Epithelial cell of prostate (primary cell): ENCODE measurements at regions not wholly inside any gene's neighbourhood (a gene's known extent, or its start where the extent isn't known, plus 50 kb on each side); places are given as distances from the start of the nearest gene placed in this dataset.

Source experiments
- DNase-seq: peaks from one replicate; pipeline ENCODE4 v3.0.0-alpha.2; 2011; ENCODE audit warnings: low read depth, low spot score
- H3K27ac ChIP-seq: fragments of 450-650 bp; 2 replicates; pipeline ENCODE4 v1.5.1; 2017; ENCODE audit warnings: mild to moderate bottlenecking

DNA sequence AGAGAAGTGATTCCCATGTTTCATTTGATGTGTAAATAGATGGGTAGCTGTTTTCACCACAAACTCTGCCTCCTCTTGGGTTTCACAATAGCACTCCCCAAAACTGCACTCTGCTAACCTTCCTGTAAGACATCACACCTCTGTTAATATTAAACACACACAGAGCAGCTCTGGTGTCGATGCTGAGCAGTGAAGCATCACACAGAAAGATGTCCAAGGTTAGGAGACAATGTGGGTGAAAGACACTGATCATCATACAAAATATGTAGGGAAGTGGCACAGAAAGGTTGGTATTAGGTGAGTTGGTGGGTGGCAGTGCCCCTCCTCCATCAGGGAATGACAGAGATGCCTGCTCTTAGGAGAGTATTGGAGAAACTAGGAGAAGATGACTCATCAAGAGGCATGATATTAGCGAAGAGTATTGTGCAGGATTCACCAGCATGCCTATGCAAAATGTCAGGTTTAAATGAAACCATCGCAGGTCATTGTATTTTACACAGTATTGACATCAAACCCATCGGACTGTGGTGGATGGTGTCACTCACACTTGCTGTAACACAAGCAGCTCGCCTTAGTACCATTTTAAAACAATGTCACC lies 199.7 kb downstream of the TBXT start:
- no peak for DNase-seq
- no peak overlapping the region for H3K27ac ChIP-seq

DNA sequence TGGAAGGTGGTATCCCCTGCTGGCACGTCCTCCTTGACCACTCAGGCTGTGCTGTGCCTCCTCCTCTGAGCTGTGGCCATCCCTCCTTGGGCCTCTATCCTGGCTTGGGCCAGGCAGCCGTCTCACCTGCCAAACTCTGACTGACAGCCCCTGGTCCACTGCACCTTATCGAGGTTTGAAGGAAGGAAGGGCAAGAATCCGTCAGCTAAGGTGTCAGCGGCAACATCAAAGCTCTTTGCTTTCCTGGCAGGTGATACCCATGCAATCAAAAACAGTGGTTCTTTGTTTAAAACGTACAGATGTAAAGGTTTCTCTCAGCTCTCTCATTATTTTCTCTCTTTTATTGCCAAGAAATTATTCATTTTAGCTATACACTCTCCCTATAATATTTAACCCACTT lies 203.9 kb downstream of the TBXT start:
- no peak for DNase-seq
- H3K27ac ChIP-seq: no peak overlapping the region

DNA sequence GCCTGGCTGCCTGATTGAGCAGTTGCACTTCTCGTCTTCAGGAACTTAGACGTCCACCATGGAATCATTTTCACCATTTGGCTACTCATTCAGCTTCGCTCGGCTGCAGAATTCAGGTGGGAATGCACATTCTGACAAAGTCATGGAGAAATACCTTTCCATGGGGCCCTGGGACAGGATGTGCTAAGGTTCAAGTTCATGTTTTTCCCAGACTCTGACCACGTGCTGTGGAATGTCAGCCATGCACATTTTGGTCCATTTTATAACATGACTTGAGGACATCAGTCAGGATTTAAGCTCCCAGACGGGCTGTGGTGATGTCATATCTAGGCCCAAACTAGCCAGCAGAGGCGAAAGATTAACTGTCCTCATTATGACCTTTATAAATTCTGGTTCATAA lies 205.3 kb downstream of the TBXT start:
- DNase-seq: no peak
- no peak overlapping the region for H3K27ac ChIP-seq

DNA sequence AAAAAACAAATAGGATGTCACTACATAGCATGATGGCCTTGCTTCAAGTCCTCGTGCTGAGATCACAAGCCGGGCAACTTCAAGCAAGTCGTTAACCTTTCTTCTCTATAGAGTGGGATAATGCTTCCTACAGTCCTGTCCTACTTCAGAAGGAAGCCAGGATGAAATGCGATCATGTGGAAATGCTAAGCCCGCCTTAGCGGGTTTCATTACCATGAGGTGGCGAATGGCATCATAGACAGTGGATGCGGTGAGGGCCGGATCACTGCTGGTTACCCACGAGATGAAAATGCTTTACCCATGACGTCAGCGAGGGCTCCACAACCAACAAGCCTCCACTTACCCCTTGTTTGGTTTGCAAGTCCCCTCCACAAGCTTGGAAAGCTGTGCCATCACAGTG lies 206.4 kb downstream of the TBXT start:
- H3K27ac ChIP-seq: no peak overlapping the region
- no peak for DNase-seq

DNA sequence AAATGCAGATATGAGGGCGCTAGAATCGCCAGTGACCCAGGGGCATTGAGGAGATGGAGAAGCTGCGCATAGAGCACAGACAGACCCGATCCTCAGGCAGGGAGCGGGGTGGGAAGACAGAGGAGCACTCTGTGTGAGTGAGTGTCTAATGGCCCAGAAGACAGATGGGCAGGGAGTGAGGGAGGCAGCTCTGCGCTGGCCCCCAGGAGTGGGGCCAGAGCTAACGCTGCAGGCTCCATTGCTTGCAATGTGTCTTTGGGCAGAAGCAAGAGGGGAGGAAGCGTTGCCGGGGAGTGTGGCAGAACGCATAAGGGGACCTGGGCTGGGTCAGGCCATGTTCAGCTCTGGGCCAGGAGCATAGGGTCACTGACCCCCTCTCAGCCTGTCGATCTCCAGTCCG lies 207.0 kb downstream of the TBXT start:
- DNase-seq: no peak
- H3K27ac ChIP-seq: no peak overlapping the region

DNA sequence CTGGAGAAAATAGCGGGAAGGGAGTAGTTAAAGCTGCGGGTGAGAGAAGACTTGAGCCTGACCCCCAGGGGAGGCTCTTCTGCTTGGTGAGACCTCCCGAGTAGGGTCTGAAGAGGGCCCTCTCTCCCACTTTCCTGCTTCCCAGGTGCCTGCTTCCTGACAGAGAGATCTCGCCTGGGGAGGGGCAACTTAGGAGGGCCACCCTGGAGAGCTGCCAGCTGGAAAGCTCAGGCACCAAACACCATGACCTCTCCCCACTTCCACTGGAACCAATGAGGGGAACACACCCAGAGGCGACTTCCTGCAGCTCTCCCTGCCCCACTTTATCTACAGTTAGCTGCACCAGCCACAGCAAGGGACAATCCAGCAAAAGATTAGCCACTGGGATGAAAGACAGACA lies 208.0 kb downstream of the TBXT start:
- DNase-seq: no peak
- H3K27ac ChIP-seq: no peak overlapping the region

DNA sequence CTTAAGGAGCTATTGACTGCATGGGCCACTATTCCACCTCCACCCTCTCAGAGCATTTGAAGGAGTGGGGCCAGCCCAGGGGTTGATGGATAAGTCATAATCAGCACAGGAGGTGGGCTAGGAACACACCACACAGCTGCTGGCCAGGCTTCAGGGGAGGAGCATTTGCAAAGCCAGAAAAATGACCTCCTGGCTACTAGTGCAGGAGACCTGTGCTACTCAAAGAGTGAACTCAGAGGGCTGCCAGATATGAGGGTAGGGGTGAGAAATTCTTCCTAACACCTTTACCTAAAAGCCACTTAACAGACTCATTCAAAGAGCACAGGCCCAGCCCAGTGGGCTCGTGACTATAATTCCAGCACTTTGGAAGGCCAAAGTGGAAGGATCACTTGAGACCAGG lies 210.8 kb downstream of the TBXT start:
- DNase-seq: no peak

DNA sequence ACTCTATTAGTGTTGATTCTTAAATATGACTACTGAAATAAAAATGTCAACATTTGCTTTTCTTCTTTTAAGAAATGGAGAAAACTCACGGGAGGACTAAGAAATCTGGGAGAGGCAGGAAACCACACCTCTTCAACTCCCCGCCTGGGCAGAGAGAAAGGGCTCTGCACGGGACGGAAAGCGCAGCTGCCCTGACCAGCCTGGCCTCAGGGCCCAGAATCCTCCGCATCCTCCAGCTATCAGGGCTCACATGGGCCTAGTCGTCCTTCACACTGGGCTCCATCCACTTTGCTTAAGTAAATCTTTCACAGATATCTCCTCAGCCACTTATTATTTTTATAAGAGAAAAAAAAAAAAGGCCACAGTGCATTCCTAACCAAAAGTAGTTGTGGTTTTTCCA lies 215.1 kb downstream of the TBXT start:
- no peak for DNase-seq
- no peak overlapping the region for H3K27ac ChIP-seq

More for the DNA sequence above, 210.8 kb downstream of the TBXT start:
- H3K27ac ChIP-seq: no peak overlapping the region

DNA sequence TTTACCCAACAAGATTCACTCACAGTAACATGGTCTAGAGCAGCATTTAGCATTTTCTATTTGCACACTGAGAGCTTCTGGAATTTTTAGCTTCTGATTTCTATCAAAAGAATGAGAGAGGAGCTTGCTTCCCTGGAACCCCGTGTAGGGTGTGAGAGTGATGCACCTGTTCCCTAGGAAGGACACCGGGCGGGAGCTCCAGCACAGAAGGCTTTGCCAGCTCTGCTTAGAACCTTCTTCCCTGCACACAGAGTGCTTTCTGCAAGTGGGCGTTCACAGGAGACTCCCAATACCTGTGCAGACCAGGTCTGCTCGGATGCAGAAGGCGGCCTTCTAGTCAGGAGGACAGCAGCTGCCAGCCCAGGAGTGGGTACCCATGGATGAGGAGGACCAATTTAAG lies 217.3 kb downstream of the TBXT start:
- no peak for DNase-seq
- H3K27ac ChIP-seq: no peak overlapping the region

DNA sequence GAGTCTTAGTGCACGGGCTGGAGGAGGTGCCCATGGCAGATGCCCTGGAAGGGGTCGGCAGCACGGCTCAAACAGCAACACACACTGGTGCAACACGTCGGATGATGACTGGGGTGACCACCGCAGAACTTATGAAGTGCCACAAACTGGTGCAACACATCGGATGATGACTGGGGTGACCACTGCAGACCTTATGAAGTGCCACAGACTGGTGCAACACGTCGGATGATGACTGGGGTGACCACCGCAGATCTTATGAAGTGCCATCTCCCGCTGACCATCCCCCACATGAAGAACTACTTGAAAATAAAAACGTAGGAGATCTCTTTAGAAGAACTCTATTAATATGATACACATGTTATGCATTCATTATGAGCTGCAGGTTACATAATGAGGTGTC lies 218.3 kb downstream of the TBXT start:
- H3K27ac ChIP-seq: no peak overlapping the region
- no peak for DNase-seq

DNA sequence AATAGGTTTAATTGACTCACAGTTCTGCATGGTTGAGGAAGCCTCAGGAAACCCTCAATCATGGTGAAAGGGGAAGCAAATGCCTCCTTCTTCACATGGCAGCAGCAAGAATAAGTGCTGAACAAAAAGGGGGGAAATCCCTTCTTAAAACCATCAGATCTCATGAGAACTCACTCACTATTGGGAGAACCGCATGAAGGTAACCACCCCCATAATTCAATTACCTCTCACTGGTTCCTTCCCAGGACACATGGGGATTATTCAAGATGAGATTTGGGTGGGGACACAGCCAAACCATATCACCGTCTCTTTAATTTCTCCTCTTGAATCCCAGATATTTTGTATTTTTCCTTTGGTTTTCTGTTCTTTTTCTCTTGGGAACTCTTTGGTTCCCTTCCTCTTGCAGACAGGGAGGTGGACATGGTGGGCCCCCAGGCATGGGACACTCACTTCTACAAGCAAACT lies 223.6 kb downstream of the TBXT start:
- DNase-seq: no peak
- no peak overlapping the region for H3K27ac ChIP-seq

DNA sequence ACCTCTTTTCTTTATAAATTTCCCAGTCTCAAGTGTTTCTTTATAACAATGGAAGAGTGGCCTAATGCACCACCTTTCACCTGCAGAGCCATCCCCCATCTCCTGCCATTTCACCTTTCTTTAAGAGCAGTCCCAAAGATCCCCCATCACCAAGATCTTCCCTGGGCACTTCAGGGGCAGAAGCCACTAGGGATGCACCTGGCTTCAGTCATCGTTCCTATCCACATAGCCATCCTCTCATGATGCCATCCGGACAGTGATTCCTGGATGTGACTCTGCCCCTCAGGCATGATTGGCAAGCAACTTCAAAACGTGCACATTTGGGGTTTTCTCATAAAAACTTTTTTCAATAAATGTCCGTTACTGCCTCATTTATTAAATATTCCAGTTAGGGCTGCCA lies 225.9 kb downstream of the TBXT start:
- H3K27ac ChIP-seq: no peak overlapping the region
- DNase-seq: no peak

DNA sequence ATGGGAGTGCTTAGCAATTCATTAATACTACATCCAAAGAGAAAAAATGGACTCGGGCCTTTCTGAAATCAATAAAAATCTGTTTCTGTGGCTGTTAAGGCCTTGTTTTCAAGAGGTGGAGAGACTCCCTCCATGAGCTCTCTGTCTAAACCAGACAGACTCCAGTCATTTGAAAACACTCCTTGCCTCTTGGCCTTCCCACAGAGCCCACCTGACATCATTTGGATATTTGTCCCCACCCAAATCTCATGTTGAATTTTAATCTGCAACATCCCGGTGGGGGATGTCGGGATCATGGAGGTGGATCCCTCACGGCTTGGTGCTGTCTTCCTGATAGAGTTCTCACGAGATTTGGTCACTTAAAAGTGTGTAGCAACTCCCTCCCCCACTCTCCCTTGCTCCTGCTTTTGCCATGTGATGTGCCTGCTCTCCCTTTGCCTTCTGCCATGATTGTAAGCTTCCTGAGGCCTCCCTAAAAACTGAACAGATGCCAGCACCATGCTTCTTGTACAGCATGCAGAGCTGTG lies 226.3 kb downstream of the TBXT start:
- no peak for DNase-seq
- no peak overlapping the region for H3K27ac ChIP-seq

DNA sequence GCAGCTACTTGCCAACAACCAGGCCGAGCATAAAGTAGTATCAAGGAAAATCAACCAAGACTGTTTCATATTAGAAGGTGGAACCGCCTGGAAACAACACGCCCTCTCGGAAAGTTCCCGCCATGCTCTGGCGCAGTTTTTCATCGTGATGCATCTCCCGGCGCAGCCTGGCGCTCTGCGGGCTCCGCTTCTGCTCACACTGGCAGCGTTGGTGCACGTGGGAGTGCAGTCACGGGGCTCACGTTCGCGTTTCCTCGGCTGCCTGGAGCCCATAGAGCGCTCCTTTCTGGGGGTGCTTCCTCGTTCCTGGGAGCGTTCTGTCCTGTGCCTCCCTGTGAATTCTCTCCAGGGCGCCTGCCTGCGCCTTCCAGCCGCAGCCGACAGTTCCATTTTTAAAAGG lies 227.3 kb downstream of the TBXT start:
- H3K27ac ChIP-seq: no peak overlapping the region
- DNase-seq: no peak

DNA sequence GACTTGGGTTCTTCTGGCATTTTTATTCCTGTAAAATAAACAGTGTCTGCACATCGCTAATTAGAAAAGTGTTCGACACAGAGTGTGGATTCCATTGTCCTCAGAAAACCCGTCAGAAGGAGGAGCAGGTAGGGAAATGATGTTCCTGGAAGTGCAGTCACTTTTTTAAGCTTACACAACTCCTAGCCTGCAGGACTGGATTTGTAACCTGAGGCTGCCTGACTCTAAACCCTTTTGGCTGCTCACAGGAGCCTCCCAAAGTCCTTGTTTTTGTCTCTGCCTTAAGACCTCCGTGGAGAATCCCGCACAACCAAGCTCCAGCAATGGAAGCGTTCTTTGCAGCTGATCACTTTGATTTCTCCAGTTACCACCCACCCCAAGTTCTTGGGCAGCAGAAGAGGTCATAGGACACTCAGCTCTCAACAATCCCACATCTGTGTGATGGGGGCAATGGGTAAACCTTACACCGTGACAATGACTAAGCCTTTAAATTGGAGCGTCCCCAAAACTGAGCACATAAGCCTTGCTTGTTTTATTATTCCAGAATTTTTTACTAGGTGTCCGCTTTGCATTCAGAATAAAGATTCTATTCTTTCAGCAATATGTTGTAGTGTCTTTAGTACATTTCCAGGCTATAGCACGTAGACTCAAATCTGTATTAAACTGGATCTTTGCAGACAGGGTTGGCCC lies 227.9 kb downstream of the TBXT start:
- no peak overlapping the region for H3K27ac ChIP-seq
- DNase-seq: no peak

DNA sequence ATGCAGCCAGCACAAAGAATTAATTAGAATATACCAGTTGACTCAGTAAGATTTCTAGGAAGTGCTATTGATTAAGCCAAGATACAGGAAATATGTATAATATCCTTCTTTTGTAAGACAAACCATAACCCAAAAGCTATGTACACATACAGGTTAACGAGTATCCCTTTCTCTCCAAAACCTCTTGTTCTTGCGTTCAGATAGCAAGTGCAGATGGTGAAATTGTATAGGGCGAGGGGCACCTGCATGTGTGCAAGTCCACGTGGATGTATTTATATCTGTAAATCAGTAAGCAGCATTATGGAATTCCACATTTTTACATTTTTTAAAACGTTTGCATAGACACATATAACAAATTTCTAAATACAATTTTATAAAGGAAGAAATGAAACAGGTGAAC lies 228.6 kb downstream of the TBXT start:
- no peak for DNase-seq
- no peak overlapping the region for H3K27ac ChIP-seq

DNA sequence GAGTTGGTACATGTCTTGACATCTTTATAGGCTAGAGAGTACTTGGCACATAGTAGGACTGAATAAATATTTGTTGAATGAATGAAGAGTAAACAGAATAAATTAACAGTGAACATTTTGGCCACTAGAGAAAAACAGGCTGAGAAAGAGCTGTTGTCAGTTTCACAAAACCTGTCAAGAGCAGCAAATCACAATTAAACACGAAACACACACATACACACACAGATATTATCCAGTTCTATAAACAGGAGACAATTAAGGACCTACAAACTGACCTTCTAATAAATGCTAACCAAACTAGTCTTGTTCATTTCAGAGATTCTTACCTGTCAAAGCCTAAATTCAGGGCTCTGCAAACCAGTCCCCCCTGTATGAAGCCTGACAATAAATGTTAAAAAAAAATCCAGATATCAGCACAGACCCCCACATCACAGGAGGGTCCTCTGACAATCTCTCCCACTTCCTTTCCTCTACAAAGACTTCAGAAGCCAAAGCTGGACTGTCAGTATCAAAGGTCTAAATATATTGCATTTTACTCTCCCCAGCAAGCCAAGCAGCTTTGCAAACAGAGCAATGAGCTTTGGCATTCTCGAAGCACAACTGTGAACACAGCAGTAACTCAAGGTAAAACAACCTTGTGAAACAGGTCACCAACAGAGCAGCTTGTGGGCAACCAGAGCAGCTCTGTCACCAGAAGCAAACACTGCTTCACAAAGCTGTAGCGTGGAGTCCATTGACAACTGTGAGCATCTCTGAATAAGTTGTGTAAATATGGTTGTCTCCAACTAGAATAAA lies 229.9 kb downstream of the TBXT start:
- no peak overlapping the region for H3K27ac ChIP-seq

DNA sequence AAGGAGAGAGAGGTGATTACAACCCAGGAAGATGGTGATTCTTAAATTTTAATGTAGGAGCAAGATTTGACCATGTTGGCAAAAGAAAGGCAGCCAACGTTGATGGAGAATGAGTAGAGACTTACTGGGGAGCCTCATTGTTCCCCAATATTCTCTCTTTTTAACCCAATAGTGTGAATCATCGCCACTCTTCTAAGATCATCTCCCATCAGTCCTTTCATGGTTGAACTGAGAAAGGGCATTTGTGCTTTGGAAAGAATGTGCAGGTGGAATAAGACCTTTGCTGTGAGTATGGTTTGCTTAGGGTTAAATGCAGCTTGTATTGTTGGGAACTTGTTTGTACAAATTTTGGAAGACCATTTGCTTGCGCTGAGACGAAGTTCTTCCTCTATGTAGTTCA lies 231.0 kb downstream of the TBXT start:
- no peak overlapping the region for H3K27ac ChIP-seq
- no peak for DNase-seq

More for the DNA sequence above, 229.9 kb downstream of the TBXT start:
- no peak for DNase-seq

DNA sequence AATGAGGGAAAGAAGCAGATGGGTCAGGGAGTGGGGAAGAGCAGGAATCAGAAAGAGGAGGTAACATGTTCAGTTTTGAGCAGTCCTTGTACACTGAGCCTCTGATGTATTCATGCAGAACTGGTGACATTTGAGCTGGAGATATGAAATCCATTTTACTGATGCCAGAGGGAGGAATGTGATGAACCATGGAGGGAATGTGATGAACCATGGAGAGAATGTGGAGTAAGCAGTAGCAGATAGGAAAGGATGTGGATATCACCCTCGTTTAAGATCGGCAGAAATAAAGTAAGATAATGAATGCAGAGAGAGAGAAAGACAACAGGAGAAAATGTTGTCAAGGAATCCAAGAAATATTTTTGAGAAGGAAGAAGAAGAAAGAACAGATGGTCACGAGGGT lies 231.6 kb downstream of the TBXT start:
- no peak for DNase-seq
- no peak overlapping the region for H3K27ac ChIP-seq

DNA sequence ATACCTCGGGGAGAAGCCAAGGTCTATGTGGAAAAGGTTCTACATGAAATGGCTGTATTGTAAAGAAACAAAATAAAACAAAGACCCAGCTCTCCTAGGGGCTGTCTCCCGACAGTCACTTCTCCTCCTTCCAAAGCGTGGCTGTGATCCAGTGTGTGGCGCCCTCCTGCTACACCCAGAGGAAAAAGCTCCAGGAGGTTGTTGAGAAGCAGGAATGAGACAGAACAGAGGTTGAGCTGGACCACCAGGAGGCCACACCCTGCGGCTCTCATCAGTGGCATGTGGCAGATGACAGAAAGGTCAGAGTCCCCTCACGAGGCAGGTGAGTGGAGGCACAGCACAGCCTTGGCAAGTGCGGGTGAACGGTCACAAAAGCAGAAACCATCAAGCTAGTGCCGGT lies 236.0 kb downstream of the TBXT start:
- no peak for DNase-seq
- H3K27ac ChIP-seq: no peak overlapping the region

DNA sequence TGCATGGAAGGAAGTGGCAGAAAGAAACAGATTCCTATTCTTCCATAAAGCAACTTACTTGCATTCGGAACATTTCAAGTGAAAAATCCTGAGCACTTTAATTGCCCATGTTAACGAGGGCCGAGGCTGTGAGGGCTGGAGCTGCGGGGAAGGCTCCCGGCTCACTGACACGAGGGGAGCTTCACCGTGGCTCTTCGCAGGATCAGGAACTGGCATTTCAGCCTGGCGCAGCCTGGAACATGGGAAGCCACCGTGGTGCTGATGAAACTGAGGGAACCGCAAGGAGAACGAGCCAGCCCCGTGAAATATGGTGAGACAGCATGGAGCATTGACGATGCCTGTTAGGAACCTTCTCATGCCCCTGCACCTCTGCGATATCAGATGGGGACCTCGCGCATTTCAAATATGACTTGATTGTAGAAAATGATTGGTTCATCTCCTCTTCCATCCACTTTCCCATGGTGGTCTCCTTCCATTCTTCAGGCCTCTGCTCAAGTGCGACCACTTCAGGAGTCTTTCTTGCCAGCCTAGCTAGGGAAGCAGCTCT lies 236.9 kb downstream of the TBXT start:
- no peak for DNase-seq
- no peak overlapping the region for H3K27ac ChIP-seq
